Naive thymus-derived CD8-positive, alpha-beta T cell (primary cell): ENCODE measurements at regions not wholly inside any gene's neighbourhood (a gene's known extent, or its start where the extent isn't known, plus 50 kb on each side); places are given as distances from the start of the nearest gene placed in this dataset.

Experiments used
- ATAC-seq, 2 donors: fragments of 150-1000 bp; cut with Tn5 transposase in 1 of 2; sonication (Bioruptor Pico), chemical (Tn5 transposase) in 1 of 2; 1 replicate in 1 of 2; 2 replicates in 1 of 2; pipeline ENCODE4 v1.10.0; 2021; ENCODE audit warnings: mild to moderate bottlenecking in 2 of 2, moderate library complexity in 2 of 2
- POLR2A ChIA-PET: fragments of 350-600 bp; sonication (Branson Sonifier 250); formaldehyde crosslinking; loops from one replicate; lab custom pipeline; 2021; ENCODE audit warnings: antibody characterized with exemption; lab: Charles Lee
- DNase-seq, 10 donors: peaks; one replicate each; pipeline versions ENCODE4 v3.0.0 to v3.0.0-alpha.2; 2020 to 2022
- H3K27ac Mint-ChIP-seq, 10 donors: one replicate each; pipeline ENCODE4 v1.8.0; 2020 to 2022; ENCODE audit warnings: mild to moderate bottlenecking in 10 of 10, mixed read lengths in 10 of 10, moderate library complexity in 4 of 10, inconsistent platforms in 1 of 10
- H3K27me3 Mint-ChIP-seq, 5 donors: one replicate each; pipeline ENCODE4 v1.8.0; 2021 to 2022; ENCODE audit warnings: mixed read lengths in 5 of 5
- H3K36me3 Mint-ChIP-seq, 3 donors: one replicate each; pipeline ENCODE4 v1.8.0; 2020 to 2022; ENCODE audit warnings: mixed read lengths in 3 of 3, mild to moderate bottlenecking in 2 of 3, inconsistent platforms in 1 of 3
- H3K4me1 Mint-ChIP-seq, 4 donors: one replicate each; pipeline ENCODE4 v1.8.0; 2021 to 2022; ENCODE audit warnings: mixed read lengths in 4 of 4
- H3K4me3 Mint-ChIP-seq, 10 donors: one replicate each; pipeline ENCODE4 v1.8.0; 2020 to 2022; ENCODE audit warnings: mild to moderate bottlenecking in 10 of 10, mixed read lengths in 10 of 10, moderate library complexity in 6 of 10, inconsistent platforms in 1 of 10
- H3K9me3 Mint-ChIP-seq, 9 donors: one replicate each; pipeline ENCODE4 v1.8.0; 2020 to 2022; ENCODE audit warnings: mixed read lengths in 9 of 9, mild to moderate bottlenecking in 3 of 9, inconsistent platforms in 1 of 9, moderate library complexity in 1 of 9

GRCh38 chr13:23513455-23513854 lies 56.8 kb upstream of the TNFRSF19 start:
- POLR2A ChIA-PET = no interaction called here
- Mint-ChIP-seq H3K9me3 (no peaks in the 10 kb centered on the region), H3K4me1 (no peaks in the 10 kb centered on the region), H3K36me3 (no peaks in the 10 kb centered on the region), H3K4me3 (no peak overlapping the region), H3K27me3 (peaks cover 14 to 50% (median 30%) of the 10 kb centered on the region in 5 donors), H3K27ac (no peak overlapping the region)
- ATAC-seq (no peak), DNase-seq (no peak)

- no peak for DNase-seq
- Mint-ChIP-seq H3K27ac (no peak overlapping the region), H3K4me1 (no peaks in the 10 kb centered on the region), H3K36me3 (no peaks in the 10 kb centered on the region), H3K4me3 (no peak overlapping the region), H3K27me3 (peaks cover 14 to 50% (median 30%) of the 10 kb centered on the region in 5 donors), H3K9me3 (no peaks in the 10 kb centered on the region)
- no peak for ATAC-seq
- POLR2A ChIA-PET = no interaction called here
These were observed 56.1 kb upstream of the TNFRSF19 start for GRCh38 chr13:23514076-23514475.

GRCh38 chr13:23515116-23515515 lies 55.1 kb upstream of the TNFRSF19 start:
- POLR2A ChIA-PET = no interaction called here
- Mint-ChIP-seq H3K4me3 (no peak overlapping the region), H3K9me3 (no peaks in the 10 kb centered on the region), H3K27me3 (peaks cover 14 to 42% (median 25%) of the 10 kb centered on the region in 5 donors), H3K4me1 (no peaks in the 10 kb centered on the region), H3K36me3 (no peaks in the 10 kb centered on the region), H3K27ac (no peak overlapping the region)
- DNase-seq = no peak
- no peak for ATAC-seq

- no peak for DNase-seq
- Mint-ChIP-seq H3K4me1 (no peaks in the 10 kb centered on the region), H3K4me3 (no peak overlapping the region), H3K36me3 (no peaks in the 10 kb centered on the region), H3K27me3 (peaks cover 13 to 48% (median 25%) of the 10 kb centered on the region in 5 donors), H3K27ac (peak overlapping the region in 1 of 10 donors; percentile 60), H3K9me3 (no peaks in the 10 kb centered on the region)
- POLR2A ChIA-PET = no interaction called here
- ATAC-seq = no peak
These were observed 54.0 kb upstream of the TNFRSF19 start for GRCh38 chr13:23516190-23516589.

- ATAC-seq (no peak), DNase-seq (no peak)
- Mint-ChIP-seq H3K9me3 (no peaks in the 10 kb centered on the region), H3K4me1 (no peaks in the 10 kb centered on the region), H3K27me3 (peaks cover 8 to 51% (median 25%) of the 10 kb centered on the region in 5 donors), H3K36me3 (no peaks in the 10 kb centered on the region), H3K27ac (peak overlapping the region in 1 of 10 donors; percentile 60), H3K4me3 (no peak overlapping the region)
- POLR2A ChIA-PET = no interaction called here
These were observed 53.5 kb upstream of the TNFRSF19 start for GRCh38 chr13:23516702-23517101.

GRCh38 chr13:23518231-23518630 lies 52.0 kb upstream of the TNFRSF19 start:
- Mint-ChIP-seq H3K36me3 (no peaks in the 10 kb centered on the region), H3K9me3 (no peaks in the 10 kb centered on the region), H3K4me3 (no peak overlapping the region), H3K4me1 (no peaks in the 10 kb centered on the region), H3K27ac (no peak overlapping the region), H3K27me3 (peaks cover 3 to 42% (median 16%) of the 10 kb centered on the region in 5 donors)
- DNase-seq (no peak), ATAC-seq (no peak)
- POLR2A ChIA-PET = no interaction called here
